MM.1S (cell line): ENCODE measurements at regions not wholly inside any gene's neighbourhood (a gene's known extent, or its start where the extent isn't known, plus 50 kb on each side); places are given as distances from the start of the nearest gene placed in this dataset.

ENCODE experiments used
- DNase-seq: peaks from one replicate; pipeline ENCODE4 v3.0.0-alpha.2; 2015
- H2AFZ ChIP-seq: fragments of 300-600 bp; sonication (generic); 2 replicates; pipeline ENCODE4 v1.6.0; 2016; ENCODE audit warnings: antibody characterized with exemption, low read length
- H3F3A ChIP-seq: fragments of 300-600 bp; sonication (generic); 2 replicates; pipeline ENCODE4 v1.6.1; 2016; ENCODE audit warnings: mild to moderate bottlenecking, antibody characterized with exemption, low read length, moderate library complexity, mixed read lengths; ENCODE audit not compliant: insufficient read depth
- H3K27ac ChIP-seq: fragments of 300-600 bp; sonication (generic); 2 replicates; pipeline ENCODE4 v1.5.1; 2016; ENCODE audit warnings: mild to moderate bottlenecking, low read length
- H3K27me3 ChIP-seq: fragments of 300-600 bp; sonication (generic); replicated peaks from 2 replicates; pipeline ENCODE4 v1.6.0; 2016; ENCODE audit warnings: low read length; ENCODE audit not compliant: insufficient read depth
- H3K36me3 ChIP-seq: fragments of 300-600 bp; sonication (generic); replicated peaks from 2 replicates; pipeline ENCODE4 v1.6.1; 2016; ENCODE audit warnings: mild to moderate bottlenecking, low read length, mixed read lengths; ENCODE audit not compliant: insufficient read depth
- H3K4me1 ChIP-seq: fragments of 300-600 bp; sonication (generic); 2 replicates; pipeline ENCODE4 v1.6.1; 2016; ENCODE audit warnings: low read length, mixed read lengths
- H3K4me2 ChIP-seq: fragments of 300-600 bp; sonication (generic); 2 replicates; pipeline ENCODE4 v1.6.0; 2016; ENCODE audit warnings: low read depth, low read length
- H3K4me3 ChIP-seq: fragments of 300-600 bp; sonication (generic); 2 replicates; pipeline ENCODE4 v1.5.1; 2016; ENCODE audit warnings: low read length, mixed read lengths
- H3K79me2 ChIP-seq: fragments of 300-600 bp; sonication (generic); 2 replicates; pipeline ENCODE4 v1.6.1; 2016; ENCODE audit warnings: mixed run types, low read length, mixed read lengths
- H3K9ac ChIP-seq: fragments of 300-600 bp; sonication (generic); 2 replicates; pipeline ENCODE4 v1.6.1; 2016; ENCODE audit warnings: low read length, mixed read lengths
- H3K9me2 ChIP-seq: fragments of 300-600 bp; sonication (generic); replicated peaks from 2 replicates; pipeline ENCODE4 v1.6.1; 2016; ENCODE audit warnings: mild to moderate bottlenecking, low read length, mixed read lengths; ENCODE audit not compliant: insufficient read depth
- H3K9me3 ChIP-seq: fragments of 300-600 bp; sonication (generic); replicated peaks from 2 replicates; pipeline ENCODE4 v1.6.1; 2016; ENCODE audit warnings: mild to moderate bottlenecking, low read length, mixed read lengths; ENCODE audit not compliant: insufficient read depth
- H4K20me1 ChIP-seq: fragments of 300-600 bp; sonication (generic); 2 replicates; pipeline ENCODE4 v1.6.1; 2016; ENCODE audit warnings: mild to moderate bottlenecking, low read length, moderate library complexity, mixed read lengths; ENCODE audit not compliant: insufficient read depth
- EZH2 ChIP-seq: fragments of 300-600 bp; sonication (generic); optimal IDR thresholded peaks from 2 replicates; pipeline ENCODE3; 2017; ENCODE audit warnings: low read depth, mild to moderate bottlenecking, antibody characterized with exemption, low read length, mixed read lengths
- EZH2phosphoT487 ChIP-seq: fragments of 300-600 bp; sonication (generic); IDR thresholded peaks from 2 replicates; pipeline ENCODE4 v1.6.1; 2018; ENCODE audit warnings: antibody characterized with exemption, low read length
- TF ChIP-seq, protein P1 (sequence below): fragments of 300-600 bp; sonication (generic); IDR thresholded peaks from 2 replicates; pipeline ENCODE4 v1.5.1; 2016; ENCODE audit warnings: antibody characterized with exemption, low read length, mixed read lengths

GRCh38 chr5:165104611-165105010 is 1599.2 kb downstream of the MAT2B start:
- no peak for DNase-seq
- Histone ChIP-seq H3K9me3 (no peaks in the 10 kb centered on the region), H3K4me2 (no peak overlapping the region), H3K36me3 (no peaks in the 10 kb centered on the region), H3K9me2 (no peaks in the 10 kb centered on the region), H3K79me2 (no peaks in the 10 kb centered on the region), H3F3A (no peaks in the 10 kb centered on the region), H3K9ac (no peak overlapping the region), H3K27ac (no peak overlapping the region), H2AFZ (no peak overlapping the region), H3K27me3 (no peaks in the 10 kb centered on the region), H3K4me1 (peaks cover 7% of the 10 kb centered on the region), H3K4me3 (no peak overlapping the region), H4K20me1 (no peaks in the 10 kb centered on the region)
- TF ChIP-seq EZH2 (no peak), EZH2phosphoT487 (no peak)

DNA sequence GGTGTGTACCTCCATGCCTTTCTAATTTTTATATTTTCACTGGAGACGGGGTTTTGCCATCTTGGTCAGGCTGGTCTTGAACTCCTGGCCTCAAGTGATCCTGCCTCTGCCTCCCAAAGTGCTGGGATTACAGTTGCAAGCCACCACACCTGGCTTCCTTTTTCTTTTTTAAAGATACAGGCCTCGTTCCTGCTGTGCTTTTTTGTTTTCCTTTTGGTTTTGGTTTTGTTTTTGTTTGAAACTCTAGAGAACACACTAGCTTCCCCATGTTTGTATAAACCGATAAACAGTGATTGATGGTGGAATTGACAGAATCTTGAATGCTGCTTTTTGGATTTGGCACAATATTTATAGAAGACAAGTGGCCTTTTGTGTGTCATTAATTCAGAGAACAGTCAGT is 1603.4 kb downstream of the MAT2B start:
- Histone ChIP-seq H3F3A (no peaks in the 10 kb centered on the region), H4K20me1 (no peaks in the 10 kb centered on the region), H3K9ac (no peak overlapping the region), H3K4me3 (0 out of 2 replicates have a peak overlapping the region, but pooled peaks have one; percentile 9), H3K36me3 (no peaks in the 10 kb centered on the region), H2AFZ (peak overlapping the region; percentile 53), H3K27me3 (no peaks in the 10 kb centered on the region), H3K9me2 (no peaks in the 10 kb centered on the region), H3K79me2 (no peaks in the 10 kb centered on the region), H3K9me3 (no peaks in the 10 kb centered on the region), H3K4me2 (peak overlapping the region; percentile 28; the same call in 1 of the 2 replicates), H3K4me1 (no peaks in the 10 kb centered on the region), H3K27ac (no peak overlapping the region)
- TF ChIP-seq, protein P1, sequence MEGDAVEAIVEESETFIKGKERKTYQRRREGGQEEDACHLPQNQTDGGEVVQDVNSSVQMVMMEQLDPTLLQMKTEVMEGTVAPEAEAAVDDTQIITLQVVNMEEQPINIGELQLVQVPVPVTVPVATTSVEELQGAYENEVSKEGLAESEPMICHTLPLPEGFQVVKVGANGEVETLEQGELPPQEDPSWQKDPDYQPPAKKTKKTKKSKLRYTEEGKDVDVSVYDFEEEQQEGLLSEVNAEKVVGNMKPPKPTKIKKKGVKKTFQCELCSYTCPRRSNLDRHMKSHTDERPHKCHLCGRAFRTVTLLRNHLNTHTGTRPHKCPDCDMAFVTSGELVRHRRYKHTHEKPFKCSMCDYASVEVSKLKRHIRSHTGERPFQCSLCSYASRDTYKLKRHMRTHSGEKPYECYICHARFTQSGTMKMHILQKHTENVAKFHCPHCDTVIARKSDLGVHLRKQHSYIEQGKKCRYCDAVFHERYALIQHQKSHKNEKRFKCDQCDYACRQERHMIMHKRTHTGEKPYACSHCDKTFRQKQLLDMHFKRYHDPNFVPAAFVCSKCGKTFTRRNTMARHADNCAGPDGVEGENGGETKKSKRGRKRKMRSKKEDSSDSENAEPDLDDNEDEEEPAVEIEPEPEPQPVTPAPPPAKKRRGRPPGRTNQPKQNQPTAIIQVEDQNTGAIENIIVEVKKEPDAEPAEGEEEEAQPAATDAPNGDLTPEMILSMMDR: no peak
- no peak for TF ChIP-seq EZH2
- no peak for TF ChIP-seq EZH2phosphoT487
- DNase-seq: peak; percentile 54

- Histone ChIP-seq H3K9me2 (no peaks in the 10 kb centered on the region), H3K4me3 (no peak overlapping the region), H3K9ac (no peak overlapping the region), H4K20me1 (no peaks in the 10 kb centered on the region), H3K4me1 (no peaks in the 10 kb centered on the region), H2AFZ (no peak overlapping the region), H3K4me2 (no peak overlapping the region), H3K9me3 (no peaks in the 10 kb centered on the region), H3K27me3 (no peaks in the 10 kb centered on the region), H3K27ac (no peak overlapping the region), H3K36me3 (no peaks in the 10 kb centered on the region), H3F3A (no peaks in the 10 kb centered on the region), H3K79me2 (no peaks in the 10 kb centered on the region)
- DNase-seq: no peak
- TF ChIP-seq, protein P1: no peak
- TF ChIP-seq EZH2: no peak
- TF ChIP-seq EZH2phosphoT487: no peak
Observed at GRCh38 chr5:165119175-165119574, 1613.8 kb downstream of the MAT2B start.

DNA sequence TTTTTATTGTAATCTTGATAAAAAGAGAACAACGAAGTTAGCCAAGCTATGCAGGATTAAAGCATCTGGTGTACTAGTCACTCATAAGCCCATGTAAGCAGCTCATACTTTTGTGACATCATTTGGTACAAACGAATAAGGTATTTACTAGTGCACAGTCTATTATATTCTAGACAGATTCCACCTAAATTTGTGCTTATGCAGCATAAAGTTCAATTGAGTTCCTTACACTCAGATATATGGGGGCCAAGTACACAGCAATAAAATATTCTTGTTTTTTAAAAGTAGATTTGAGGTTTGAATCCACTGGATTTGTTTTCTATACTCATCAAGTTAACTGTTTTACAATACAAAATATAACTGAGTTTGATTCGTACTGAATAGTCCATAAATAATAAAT is 1621.2 kb downstream of the MAT2B start:
- no peaks in the 10 kb centered on the region for H3F3A ChIP-seq
- H4K20me1 ChIP-seq: no peaks in the 10 kb centered on the region
- H3K27me3 ChIP-seq: no peaks in the 10 kb centered on the region
- DNase-seq: no peak
- H3K9me2 ChIP-seq: no peaks in the 10 kb centered on the region
- no peak overlapping the region for H3K27ac ChIP-seq
- H3K4me2 ChIP-seq: no peak overlapping the region
- no peaks in the 10 kb centered on the region for H3K9me3 ChIP-seq
- TF ChIP-seq EZH2 (no peak), EZH2phosphoT487 (no peak)
- TF ChIP-seq, protein P1: no peak
- H2AFZ ChIP-seq: no peak overlapping the region
- H3K36me3 ChIP-seq: no peaks in the 10 kb centered on the region
- H3K79me2 ChIP-seq: no peaks in the 10 kb centered on the region
- H3K4me3 ChIP-seq: no peak overlapping the region
- no peaks in the 10 kb centered on the region for H3K4me1 ChIP-seq
- H3K9ac ChIP-seq: no peak overlapping the region
